ENCODE measurements at regions not wholly inside any gene's neighbourhood (a gene's known extent, or its start where the extent isn't known, plus 50 kb on each side); places are given as distances from the start of the nearest gene placed in this dataset.
"Not testable (repeated sequence)": the region's sequence is repeated elsewhere in the genome, so short reads cannot be mapped to it uniquely, and the experiment has no call there.

DNA sequence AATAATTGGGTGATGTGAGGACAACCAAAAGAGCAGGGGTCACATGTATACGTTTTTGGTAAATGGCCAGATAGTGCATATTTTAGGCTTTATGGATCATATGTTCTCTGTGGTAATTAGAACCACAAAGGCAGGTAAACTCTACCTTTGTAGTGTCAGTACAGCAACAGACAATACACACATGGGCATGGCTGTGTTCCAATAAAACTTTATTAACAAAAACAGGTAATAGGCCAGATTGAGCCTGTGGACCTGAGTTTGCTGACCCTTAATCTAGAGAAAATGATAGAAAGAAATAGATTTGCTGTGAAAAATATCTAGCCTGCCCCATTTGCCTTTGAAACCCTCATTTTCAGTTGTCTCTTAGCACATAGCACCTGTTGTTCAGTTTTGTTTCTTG is 177.2 kb upstream of the CXCR4 start:
- DNase-seq (ENCODE audit: low read depth in 3 of 3, low spot score in 1 of 3) = no peak

DNA sequence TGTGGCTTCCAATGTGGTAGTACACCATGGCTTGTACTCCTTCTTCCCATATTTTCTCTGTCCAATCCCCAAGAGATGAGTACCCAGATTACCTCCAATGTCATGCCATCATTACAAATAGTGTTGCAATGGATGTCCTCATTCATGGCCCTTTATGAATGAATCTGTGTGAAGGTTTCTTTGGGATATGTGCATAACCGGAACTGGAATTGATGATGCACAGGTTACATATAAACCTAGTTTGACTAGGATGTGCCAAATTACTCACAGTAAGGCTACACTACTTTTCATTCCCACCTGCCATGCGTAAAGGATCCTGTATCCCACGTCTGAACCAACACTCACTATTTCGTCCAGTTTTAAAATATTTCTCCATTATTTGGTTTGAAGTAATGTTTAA is 173.9 kb upstream of the CXCR4 start:
- no peak for DNase-seq (ENCODE audit: low read depth in 3 of 3, low spot score in 1 of 3)

DNA sequence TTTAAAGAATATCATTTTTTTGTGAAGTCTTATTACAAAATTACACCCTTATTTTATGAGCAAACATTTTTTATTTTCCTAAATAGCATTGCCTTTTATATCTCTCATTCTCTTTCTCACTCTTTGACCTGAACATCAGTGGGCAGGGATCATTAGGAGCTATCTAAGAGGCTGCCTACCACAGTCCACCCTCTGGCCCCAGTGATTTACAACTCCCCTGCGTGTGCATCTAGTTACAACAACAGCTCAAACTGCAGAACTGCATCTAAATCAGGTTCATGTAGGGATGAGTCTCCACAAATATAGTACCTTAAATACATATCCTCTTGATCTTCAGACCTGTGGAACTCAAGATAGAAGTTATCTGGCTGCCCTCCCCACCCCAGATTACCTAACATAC is 172.4 kb upstream of the CXCR4 start:
- DNase-seq (ENCODE audit: low read depth in 3 of 3, low spot score in 1 of 3) = no peak

DNA sequence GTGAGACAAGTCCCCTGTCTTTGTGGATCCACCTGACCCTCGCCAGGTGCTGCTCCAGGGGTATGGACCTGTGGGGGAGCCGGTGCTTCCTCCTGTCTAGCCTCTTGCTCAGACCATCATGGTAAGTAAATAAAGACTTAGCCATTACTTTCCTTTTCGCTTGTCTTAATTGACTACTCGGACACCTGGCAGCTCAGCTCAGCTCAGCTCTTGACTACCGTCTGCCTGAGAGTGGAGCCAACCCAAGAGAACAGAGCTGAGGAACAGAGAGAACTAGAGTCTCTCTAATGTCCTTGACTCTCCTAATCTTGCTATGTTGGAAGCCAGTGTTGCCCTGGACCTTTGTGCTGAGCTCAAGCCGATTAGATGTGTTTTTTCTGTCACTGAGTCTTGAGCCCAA is 170.3 kb upstream of the CXCR4 start:
- no peak for DNase-seq (ENCODE audit: low read depth in 3 of 3, low spot score in 1 of 3)

DNA sequence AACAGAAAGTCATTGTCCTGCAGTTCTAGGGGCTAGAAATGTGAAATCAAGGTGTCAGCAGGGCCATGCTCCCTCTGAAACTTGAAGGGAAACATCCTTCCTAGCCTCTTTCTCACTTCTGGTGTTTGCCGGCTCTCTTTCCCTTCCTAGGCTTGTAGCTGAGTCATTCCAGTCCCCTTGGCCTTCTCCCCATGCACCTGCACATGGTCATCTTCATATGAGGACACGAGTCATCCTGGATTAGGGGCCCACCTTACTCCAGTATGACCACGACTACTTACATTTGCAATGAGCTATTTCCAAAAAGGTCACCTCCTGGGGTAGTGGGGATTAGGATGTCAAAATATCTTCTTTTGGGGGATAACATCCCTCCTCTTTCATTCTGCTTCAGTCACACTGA is 168.5 kb upstream of the CXCR4 start:
- DNase-seq (ENCODE audit: low read depth in 3 of 3, low spot score in 1 of 3) = no peak

DNA sequence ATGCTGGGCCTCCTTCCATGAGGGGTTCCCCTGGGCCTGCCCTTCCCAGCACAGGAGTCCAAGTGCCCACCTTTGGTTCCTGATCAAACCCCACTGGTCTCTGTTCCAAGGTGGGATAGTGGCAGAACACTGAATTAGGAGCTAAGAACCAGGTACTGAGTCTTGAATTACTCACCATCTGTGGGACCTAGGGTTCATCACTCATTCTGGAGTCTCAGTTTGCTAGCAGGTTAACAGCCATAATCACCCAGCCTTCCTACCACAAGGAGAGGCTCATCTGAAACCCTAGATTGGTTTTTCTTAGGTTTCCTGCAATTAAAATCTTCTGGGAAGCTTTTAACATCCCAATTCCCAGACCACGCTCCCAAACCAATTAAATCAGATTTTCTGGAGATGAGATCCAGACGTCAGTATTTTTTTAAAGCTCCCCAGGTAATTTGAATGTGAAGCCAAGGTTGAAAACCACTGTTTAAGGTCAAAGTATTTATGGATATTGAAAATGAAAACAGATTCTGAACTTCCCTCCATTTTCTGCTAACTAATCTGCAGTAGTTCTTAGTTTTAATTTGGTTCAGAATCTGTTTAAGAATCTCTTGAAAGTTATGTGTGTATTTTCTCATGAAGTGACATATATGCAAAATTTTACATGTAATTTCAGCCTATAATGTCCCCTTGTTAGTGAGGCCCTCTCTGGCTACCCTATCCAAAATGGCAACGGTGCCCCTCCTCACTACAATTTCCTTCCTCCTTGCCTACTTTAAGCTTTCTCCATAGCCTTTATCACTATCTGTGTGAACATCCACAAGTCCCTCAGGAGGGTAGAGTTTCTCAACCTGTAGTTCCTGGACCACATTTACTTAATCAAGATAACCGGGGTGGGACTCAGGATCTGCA is 166.5 kb upstream of the CXCR4 start:
- DNase-seq (ENCODE audit: low read depth in 3 of 3, low spot score in 1 of 3) = no peak

DNA sequence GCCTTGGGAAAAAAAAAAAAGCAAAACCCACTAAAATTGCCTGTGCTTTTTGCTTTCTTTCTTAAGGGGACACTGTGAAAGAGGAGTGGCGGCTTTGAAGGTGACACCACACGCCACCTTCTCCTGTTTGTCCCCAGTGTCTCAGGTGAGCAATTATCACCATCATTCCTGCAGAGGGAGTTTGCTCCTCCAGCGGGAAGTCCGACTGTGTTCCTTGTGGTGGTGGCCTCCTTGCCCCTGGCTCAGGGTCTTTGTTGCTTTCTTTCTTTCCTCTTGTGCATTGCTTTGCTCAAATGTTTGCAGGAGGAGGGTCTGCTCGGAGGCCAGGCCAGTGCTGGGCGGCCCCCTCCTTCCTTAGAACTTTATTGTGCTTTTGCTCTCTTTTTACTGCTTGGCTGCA is 164.3 kb upstream of the CXCR4 start:
- no peak for DNase-seq (ENCODE audit: low read depth in 3 of 3, low spot score in 1 of 3)

DNA sequence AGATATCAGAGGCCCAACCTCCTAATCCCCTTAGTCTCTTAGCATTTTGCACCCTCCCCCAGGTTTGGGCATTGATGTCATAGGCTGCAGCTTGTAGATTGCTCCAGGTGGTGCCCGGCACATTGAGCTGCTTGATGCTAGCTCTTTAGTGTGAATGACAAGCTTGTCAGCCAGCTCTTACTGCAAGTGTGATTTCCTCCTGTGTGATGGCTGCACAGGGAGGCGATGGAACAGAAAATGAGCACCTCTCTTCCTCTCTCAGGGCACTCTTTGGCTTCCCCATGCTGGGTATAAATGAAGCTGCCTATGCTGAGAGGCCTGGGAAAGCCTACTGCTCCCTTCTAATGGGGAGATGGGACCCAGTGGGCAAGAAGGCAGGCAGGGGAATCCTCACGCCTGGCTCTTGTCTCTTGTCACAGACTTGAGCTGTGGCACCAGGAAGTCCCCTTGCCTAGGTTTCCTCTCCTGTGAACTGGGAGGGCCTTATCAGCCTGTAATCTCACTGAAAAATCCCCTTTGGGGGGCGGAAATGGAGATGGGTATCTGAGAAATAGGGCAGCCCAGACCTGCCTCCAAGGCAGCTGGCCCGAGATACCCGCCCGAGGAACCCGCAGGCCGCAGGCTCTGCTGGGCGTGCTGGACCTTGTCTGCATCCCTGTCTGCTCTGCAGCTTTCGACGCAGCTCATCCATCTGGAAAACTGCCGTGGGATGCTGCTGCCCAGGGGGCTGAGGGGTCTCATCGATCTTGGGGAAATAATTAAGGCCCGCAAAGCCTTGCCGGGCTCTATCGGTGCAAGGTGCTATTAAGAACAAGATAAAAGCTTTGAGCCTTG is 163.5 kb upstream of the CXCR4 start:
- peak in 2 of 3 donors; percentile 30 to 32 for DNase-seq (ENCODE audit: low read depth in 3 of 3, low spot score in 1 of 3)

DNA sequence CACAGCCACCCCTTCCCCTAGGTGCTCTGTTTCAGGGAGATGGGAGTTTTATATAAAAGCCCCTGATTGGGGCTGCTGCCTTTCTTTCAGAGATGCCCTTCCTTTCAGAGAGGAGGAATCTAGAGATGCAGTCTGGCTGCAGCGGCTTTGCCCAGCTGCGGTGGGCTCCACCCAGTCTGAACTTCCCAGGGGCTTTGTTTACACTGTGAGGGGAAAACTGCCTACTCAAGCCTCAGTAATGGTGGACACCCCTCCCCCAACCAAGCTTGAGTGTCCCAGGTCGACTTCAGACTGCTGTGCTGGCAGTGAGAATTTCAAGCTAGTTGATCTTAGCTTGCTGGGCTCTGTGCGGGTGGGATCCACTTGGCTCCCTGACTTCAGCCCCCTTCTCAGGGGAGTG is 148.4 kb upstream of the CXCR4 start:
- not testable (repeated sequence) for DNase-seq (ENCODE audit: low read depth in 3 of 3, low spot score in 1 of 3)

DNA sequence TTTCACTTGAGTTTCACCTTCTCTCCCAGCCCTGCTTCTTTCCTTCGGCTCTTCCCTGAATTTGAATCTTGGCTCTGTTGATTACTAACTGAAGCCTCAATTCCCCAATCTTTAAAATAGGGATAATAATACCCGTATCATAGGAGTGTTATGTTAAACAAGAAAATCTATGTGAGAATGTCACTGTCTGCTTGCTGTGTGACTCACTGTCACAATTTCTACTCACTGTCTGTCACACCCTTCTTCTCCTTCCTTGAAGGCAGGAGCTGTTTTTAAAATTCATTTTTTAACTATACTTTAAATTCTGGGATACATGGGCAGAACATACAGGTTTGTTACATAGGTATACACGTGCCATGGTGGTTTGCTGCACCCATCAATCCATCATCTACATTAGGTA is 141.6 kb upstream of the CXCR4 start:
- no peak for DNase-seq (ENCODE audit: low read depth in 3 of 3, low spot score in 1 of 3)

DNA sequence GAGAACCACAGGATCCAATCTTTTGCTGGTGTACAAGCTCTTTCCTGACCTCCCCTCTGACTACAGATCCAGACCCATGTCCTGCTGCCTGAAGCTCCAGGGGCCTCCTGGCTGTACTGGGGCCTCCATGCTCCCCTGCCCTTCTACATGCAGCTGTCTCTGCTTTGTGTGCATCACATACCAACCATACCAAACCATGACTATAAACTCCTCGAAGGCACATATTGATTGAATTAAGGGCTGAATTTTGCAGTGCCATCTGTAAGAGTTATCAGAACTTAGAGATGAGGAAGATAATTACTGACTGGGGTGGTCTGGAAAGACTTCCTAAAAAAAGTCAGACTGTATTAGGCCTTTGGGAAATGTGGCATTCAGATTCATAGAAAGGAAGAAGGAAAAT is 139.9 kb upstream of the CXCR4 start:
- no peak for DNase-seq (ENCODE audit: low read depth in 3 of 3, low spot score in 1 of 3)

DNA sequence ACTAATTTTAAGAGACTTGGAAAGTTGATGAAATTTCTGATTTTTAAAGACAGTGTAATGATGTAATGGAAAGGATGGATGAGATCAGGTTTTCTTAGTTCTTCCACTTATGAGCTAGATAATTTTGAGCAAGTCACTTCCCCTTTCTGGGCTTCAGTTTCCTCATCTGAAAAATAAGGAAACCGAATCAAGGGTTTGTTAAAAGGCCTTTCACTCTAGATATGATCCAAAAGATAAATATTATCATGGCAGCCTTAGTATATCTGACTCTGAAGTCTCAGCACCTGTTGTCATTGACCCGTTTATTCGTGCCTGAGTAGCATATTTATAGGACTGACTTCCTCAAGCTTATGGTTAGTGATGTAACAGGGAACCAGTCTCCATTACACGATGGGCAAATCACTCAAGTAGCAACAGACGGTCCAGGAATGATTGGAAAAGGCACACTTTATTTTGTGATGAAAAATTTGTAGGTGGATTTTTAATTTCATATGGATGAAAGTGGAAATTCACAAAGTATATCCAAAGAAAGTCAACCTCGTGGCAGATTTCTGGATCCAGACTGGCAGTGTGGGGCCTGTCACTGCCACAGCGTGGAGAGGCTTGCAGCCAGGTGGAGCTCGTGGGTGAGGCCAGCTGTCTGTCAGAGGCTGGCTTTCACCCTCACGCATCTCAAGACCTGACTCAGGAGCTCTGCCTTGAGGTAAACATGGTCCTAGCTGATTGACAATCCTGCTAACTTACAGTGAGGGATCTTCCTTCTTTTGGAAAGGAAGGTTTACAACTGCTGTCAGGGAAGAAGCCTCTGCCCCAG is 137.9 kb upstream of the CXCR4 start:
- DNase-seq (ENCODE audit: low read depth in 3 of 3, low spot score in 1 of 3) = no peak

DNA sequence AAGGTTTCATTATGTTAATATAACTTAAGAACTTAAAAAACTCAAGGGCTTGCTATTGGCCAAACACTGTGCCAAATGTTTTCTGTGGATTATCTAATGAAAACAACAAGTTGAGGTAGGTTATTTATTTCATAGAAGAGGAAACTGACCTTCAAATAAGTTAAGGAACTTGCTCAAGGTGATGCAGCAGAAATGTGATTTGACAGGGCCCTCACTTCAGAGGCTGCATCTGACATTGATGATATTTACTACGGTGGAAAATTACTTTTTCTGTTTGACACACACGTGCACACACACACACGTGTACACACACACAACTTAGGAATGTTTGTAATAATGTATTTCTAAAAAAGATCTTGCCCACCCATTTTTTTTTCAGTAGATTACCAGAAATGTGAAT is 137.2 kb upstream of the CXCR4 start:
- no peak for DNase-seq (ENCODE audit: low read depth in 3 of 3, low spot score in 1 of 3)

DNA sequence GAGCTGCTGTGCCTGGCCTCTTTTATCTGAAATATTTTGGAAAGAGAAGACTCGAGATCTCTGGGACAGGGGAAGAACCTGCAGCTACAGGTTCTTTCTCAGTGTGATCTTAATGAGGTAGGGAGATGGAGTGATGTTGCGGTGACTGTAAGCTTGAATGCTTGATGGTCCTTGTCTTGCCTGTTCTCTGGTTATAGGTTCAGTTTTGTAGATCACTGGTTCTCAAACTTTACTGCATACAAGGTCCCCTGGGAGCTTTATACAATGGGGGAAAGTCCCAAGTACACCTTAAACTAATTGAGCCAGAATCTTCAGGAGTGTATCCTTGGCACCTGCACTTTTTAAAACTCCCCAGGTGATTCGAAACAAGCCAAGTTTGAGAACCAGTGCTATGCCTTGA is 136.7 kb upstream of the CXCR4 start:
- no peak for DNase-seq (ENCODE audit: low read depth in 3 of 3, low spot score in 1 of 3)

DNA sequence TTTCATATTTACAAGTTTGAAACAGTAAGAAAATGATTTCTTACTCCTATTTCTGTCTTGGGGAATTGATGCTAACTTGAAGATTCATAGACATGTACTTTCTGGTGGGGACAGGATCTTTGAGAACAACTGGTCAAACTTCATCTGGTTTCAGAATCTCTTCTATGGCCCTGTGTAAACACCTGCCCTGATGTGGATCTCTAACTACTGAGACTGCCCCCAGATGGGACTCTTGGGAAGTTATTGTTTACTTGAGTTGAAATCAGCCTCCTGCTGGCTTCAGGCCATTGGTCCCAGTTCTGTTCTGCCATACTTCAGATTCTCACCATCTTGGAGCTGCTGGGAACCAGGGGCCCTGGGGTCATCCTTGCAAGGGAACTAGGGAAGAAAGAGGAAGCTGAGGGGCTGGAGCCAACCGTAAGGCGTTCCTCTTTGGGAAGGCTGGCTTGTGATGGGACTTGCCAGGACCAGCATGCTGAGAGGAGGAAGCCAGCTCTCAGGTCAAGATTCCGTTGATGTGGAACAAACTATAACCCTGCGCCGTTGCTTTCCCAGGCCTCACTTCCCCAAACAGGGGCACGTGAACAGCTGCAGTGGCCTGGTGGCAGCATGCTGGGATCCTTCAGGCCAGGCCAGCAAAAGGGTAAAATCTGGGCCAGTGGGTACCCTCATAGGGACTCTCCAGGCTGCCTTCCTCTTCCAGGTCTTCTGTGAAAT is 135.5 kb upstream of the CXCR4 start:
- DNase-seq (ENCODE audit: low read depth in 3 of 3, low spot score in 1 of 3) = no peak

DNA sequence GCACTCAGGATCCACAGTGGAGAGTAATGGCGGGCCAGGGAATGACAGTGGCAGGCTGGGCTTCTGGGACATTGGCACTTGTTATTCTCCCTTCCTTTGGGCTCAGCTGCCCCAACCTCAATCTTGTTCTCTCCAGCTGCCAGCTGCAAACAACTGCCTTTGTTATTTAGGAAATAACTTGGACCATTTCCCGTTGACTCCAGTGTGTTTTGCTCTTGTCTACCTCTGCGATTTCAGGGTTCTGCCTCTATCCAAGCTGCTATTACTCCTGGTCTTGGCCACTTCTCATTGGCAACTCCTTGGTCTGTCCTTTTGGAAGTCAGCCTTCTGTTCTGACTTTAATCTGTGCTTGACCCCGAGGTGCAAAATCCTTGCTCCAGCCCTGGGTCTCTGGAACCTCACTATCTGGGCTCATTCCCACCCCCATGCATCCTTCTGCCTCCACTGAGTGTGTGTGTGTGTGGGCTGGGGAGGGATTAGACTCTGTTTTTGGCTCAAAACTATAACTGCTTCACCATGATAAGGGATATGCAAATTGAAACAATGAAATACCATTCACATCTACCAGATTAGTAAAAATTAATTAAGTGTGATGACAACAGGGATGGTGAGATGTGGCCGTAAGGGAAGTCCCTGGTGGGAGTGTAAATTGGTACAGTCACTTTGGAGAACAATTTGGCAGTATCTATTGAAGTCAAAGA is 134.1 kb upstream of the CXCR4 start:
- DNase-seq (ENCODE audit: low read depth in 3 of 3, low spot score in 1 of 3) = no peak

DNA sequence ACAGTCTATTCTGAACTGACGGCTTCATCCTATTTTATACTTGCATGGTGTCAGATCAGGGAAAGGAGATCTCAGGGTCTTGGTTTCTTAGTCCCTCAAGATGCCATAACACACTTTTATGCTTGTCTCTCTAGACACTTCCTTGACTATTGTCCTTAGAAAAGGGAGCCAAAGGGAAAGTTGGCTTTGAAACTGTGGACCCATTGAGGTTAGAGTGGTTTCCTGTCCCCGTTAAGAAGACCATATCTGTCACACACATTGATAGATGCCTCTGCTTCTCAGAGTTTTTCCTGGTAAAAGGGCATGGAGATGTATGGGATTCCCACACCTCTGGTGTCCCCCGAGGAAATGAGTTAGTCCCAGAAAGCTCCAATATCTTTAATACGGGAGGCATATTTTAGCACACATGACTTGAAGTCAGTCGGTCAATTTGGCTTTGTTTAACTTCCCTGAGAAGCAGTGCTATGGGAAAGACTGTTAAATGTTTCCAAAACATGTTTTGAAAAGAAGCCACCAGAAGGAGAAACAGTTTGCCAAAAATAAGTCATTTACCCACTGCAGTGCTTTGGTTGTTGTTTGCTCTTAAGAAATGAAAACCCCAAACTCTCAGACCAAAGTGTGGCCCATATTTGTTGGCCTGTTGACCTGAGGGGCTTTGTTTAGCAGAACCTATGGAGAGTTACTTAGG is 133.4 kb upstream of the CXCR4 start:
- no peak for DNase-seq (ENCODE audit: low read depth in 3 of 3, low spot score in 1 of 3)

DNA sequence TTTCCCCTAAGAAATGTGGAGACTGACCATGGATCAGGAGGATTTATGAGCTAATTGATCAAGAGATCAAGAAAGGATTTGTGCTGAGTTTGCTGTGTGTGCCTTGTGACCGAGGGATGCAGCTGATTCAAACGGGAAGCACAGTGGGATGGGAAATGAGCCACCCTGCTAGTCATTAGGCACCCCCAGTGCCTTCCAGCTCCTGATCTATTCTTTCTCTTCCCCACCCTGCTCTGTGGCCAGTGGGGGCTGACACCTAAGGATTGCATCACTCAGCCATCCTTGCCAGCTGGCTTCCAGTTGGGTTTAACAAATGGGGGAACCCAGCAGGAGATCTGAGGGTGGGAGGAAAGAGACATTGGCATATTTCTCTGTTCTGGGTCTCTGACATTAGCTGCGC is 132.2 kb upstream of the CXCR4 start:
- no peak for DNase-seq (ENCODE audit: low read depth in 3 of 3, low spot score in 1 of 3)

DNA sequence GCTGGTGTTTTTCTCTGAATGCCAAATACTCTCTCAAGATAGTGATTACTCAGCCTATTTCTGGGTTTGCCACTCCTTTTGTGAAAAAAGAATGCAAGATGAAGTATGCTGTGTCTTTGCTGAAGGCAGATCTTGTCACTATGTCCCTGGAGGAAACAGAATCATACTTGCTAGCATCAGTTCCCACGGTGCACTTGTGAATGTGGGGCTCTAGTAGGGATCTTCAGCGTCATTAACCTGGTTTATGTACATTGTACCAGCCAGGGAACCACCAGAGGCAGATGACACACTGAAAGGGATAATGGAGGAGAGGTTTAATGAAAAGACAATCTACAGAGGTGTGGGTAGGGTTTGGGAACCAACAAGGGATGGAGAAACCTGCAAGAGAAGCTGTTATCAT is 131.0 kb upstream of the CXCR4 start:
- DNase-seq (ENCODE audit: low read depth in 3 of 3, low spot score in 1 of 3) = no peak

DNA sequence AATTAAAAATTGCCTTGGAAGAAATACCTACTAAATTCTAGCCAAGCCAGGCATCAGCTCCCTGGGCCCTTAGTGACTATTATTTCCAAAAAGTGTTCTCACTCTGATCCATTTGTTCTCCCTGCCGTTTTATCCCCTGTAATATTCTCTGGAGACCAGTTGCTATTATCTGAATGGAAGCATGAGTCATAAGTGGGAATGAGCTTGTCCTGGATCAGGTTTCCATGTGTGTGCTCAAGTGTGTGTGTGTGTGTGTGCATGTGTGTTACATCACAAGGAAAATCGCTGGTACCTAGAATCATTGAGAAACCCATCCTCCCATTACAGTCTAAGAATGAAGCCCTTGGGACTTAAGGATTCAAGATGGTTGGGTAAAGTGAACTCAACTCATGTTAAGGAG is 130.3 kb upstream of the CXCR4 start:
- no peak for DNase-seq (ENCODE audit: low read depth in 3 of 3, low spot score in 1 of 3)
